ENCODE measurements at regions not wholly inside any gene's neighbourhood (a gene's known extent, or its start where the extent isn't known, plus 50 kb on each side); places are given as distances from the start of the nearest gene placed in this dataset.

GRCh38 chrX:126886997-126887396, 67.5 kb downstream of the PRR32 start:
- in situ Hi-C loops (cut with HindIII; ENCODE audit: low pct_unique_long_range_greater_than_20kb, low sequenced_read_pairs): no loop called here
- no peak for DNase-seq (ENCODE audit: low read depth)

- no peak for DNase-seq (ENCODE audit: low read depth)
- in situ Hi-C loops (cut with HindIII; ENCODE audit: low pct_unique_long_range_greater_than_20kb, low sequenced_read_pairs): no loop called here
Observed at GRCh38 chrX:126900937-126901336, 81.4 kb downstream of the PRR32 start.

- no peak for DNase-seq (ENCODE audit: low read depth)
- in situ Hi-C loops (cut with HindIII; ENCODE audit: low pct_unique_long_range_greater_than_20kb, low sequenced_read_pairs): no loop called here
Observed at GRCh38 chrX:126929071-126929470, 109.5 kb downstream of the PRR32 start.

DNA sequence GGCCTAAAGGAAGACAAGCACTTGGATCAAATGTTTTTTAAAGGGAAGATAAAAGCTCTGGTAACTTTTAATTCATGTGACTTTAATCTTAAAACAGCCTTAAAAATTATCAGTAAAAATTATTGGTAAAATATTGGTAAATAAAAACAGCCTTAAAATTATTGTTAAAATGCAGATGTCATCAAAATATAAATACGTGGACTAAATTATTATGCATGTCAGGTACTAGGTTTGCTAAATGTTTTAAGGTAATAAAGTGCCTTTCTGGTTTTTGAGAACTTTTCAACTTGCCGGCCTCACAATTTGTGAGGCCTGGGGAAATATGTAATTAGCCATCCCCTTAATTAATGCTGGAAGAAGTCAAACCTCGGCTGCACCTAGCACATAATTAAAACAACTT, 147.7 kb downstream of the PRR32 start:
- no peak for DNase-seq (ENCODE audit: low read depth)
- in situ Hi-C loops (cut with HindIII; ENCODE audit: low pct_unique_long_range_greater_than_20kb, low sequenced_read_pairs): no loop called here

DNA sequence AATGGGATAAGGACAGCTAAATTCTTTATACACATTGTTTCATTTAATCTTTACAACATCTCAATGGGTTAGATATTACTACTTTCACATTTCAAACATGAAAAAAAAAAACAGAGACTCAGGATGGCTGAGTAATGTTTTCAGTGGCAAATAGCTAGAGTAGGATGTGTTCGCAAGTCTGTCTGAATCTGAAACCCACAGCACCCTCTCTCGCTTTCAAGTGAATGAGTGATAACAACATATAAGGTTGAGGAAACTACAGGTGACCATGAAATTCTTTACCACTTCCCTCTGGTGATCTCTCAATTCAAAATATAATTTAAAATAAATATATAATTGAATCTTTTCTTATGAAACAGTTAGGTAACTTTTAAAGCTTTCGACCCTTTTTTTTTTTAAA, 162.6 kb downstream of the PRR32 start:
- DNase-seq (ENCODE audit: low read depth): no peak
- in situ Hi-C loops (cut with HindIII; ENCODE audit: low pct_unique_long_range_greater_than_20kb, low sequenced_read_pairs): no loop called here

DNA sequence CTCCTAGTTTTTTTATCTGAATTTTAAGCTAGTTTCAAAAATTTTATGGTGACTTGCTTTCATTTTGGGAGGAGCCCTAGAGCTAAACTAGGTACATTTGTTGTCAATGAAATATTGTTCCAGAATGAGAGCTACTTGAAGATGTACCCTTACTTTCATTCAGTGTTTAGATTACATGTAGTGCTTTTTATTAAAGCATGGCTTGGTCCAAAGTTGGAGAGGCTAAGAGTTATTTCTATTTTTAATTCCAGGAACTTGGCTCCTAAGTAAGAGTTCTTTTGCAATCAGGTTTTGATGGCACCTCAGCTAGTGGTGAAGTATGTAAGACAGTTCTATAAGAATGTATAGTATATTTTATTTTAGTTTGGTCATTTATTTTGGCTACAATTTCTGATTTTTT, 165.5 kb downstream of the PRR32 start:
- in situ Hi-C loops (cut with HindIII; ENCODE audit: low pct_unique_long_range_greater_than_20kb, low sequenced_read_pairs): no loop called here

DNA sequence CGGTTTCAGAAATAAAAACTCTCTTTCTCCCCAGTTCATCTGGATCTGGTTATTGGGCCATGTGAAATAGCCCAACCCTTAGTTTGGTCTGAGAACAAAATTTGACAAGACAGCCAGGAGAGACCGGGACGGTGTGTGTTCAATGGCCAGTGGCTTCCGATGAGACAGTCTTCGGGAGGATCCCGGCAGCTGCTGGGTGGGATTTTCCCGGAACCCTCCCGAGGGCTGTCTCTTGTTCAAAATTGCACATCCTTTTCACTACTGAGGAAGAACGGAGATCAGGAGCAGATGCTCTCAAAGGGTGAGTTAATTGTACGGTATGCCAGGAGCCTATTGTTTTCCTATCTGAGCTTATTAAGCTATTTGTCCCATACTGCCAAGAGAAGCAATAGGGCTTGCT, 166.5 kb downstream of the PRR32 start:
- no peak for DNase-seq (ENCODE audit: low read depth)
- in situ Hi-C loops (cut with HindIII; ENCODE audit: low pct_unique_long_range_greater_than_20kb, low sequenced_read_pairs): no loop called here

More for the DNA sequence above, 165.5 kb downstream of the PRR32 start:
- DNase-seq (ENCODE audit: low read depth): no peak

GRCh38 chrX:126994032-126994600, 174.6 kb downstream of the PRR32 start:
- in situ Hi-C loops (cut with HindIII; ENCODE audit: low pct_unique_long_range_greater_than_20kb, low sequenced_read_pairs): no loop called here
- DNase-seq (ENCODE audit: low read depth): no peak

GRCh38 chrX:127011629-127012028, 192.1 kb downstream of the PRR32 start:
- no peak for DNase-seq (ENCODE audit: low read depth)
- in situ Hi-C loops (cut with HindIII; ENCODE audit: low pct_unique_long_range_greater_than_20kb, low sequenced_read_pairs): no loop called here

- in situ Hi-C loops (cut with HindIII; ENCODE audit: low pct_unique_long_range_greater_than_20kb, low sequenced_read_pairs): no loop called here
- DNase-seq (ENCODE audit: low read depth): no peak
Observed at GRCh38 chrX:127025013-127025412, 205.5 kb downstream of the PRR32 start.

DNA sequence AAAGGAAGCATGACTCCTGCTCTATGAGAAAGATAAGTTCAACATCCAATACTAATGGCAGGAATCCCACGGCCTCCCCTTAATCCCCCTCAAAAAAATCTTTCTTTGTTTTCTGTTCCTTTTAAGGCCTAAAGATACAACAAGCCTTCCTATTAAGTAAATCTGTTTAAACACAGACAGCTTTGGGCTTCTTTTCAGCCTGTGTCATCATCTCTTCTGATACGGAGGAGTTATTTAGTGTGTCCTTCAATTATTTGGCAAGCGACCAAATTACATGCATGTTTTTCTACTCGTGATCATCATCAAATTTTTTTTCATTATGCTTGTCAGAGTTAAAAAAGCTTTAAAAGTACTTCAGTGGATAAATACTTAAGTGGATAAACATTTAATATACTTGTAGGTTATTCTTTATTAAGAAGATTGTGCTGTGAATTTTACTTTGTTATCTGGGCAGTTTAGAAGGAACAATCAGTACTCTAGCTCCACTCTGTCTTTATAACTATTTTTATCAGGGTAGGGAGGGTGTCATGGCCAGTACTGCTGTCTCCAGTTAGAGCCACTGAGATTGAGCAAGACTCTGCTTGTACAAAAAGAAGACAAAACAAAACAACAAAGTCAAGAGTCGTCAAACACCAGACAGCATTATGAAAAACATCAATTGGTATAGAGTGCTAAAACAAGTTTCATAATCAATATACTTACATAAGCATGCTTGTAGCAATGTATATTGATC, 210.7 kb downstream of the PRR32 start:
- no peak for DNase-seq (ENCODE audit: low read depth)

GRCh38 chrX:127037159-127037558, 217.6 kb downstream of the PRR32 start:
- in situ Hi-C loops (cut with HindIII; ENCODE audit: low pct_unique_long_range_greater_than_20kb, low sequenced_read_pairs): no loop called here

More for the DNA sequence above, 210.7 kb downstream of the PRR32 start:
- in situ Hi-C loops (cut with HindIII; ENCODE audit: low pct_unique_long_range_greater_than_20kb, low sequenced_read_pairs): no loop called here

GRCh38 chrX:127038065-127038464, 218.5 kb downstream of the PRR32 start:
- no peak for DNase-seq (ENCODE audit: low read depth)
- in situ Hi-C loops (cut with HindIII; ENCODE audit: low pct_unique_long_range_greater_than_20kb, low sequenced_read_pairs): no loop called here

More at GRCh38 chrX:127037159-127037558, 217.6 kb downstream of the PRR32 start:
- no peak for DNase-seq (ENCODE audit: low read depth)

- in situ Hi-C loops (cut with HindIII; ENCODE audit: low pct_unique_long_range_greater_than_20kb, low sequenced_read_pairs): no loop called here
Observed at GRCh38 chrX:127057891-127058619, 238.5 kb downstream of the PRR32 start.

GRCh38 chrX:127085939-127086338, 266.4 kb downstream of the PRR32 start:
- in situ Hi-C loops (cut with HindIII; ENCODE audit: low pct_unique_long_range_greater_than_20kb, low sequenced_read_pairs): no loop called here
- DNase-seq (ENCODE audit: low read depth): no peak

More at GRCh38 chrX:127057891-127058619, 238.5 kb downstream of the PRR32 start:
- DNase-seq (ENCODE audit: low read depth): no peak

- in situ Hi-C loops (cut with HindIII; ENCODE audit: low pct_unique_long_range_greater_than_20kb, low sequenced_read_pairs): no loop called here
- DNase-seq (ENCODE audit: low read depth): no peak
Observed at GRCh38 chrX:127112726-127113125, 293.2 kb downstream of the PRR32 start.

- in situ Hi-C loops (cut with HindIII; ENCODE audit: low pct_unique_long_range_greater_than_20kb, low sequenced_read_pairs): no loop called here
- no peak for DNase-seq (ENCODE audit: low read depth)
Observed at GRCh38 chrX:127124871-127125270, 305.3 kb downstream of the PRR32 start.

GRCh38 chrX:127128282-127128681, 308.8 kb downstream of the PRR32 start:
- DNase-seq (ENCODE audit: low read depth): no peak
- in situ Hi-C loops (cut with HindIII; ENCODE audit: low pct_unique_long_range_greater_than_20kb, low sequenced_read_pairs): no loop called here

DNA sequence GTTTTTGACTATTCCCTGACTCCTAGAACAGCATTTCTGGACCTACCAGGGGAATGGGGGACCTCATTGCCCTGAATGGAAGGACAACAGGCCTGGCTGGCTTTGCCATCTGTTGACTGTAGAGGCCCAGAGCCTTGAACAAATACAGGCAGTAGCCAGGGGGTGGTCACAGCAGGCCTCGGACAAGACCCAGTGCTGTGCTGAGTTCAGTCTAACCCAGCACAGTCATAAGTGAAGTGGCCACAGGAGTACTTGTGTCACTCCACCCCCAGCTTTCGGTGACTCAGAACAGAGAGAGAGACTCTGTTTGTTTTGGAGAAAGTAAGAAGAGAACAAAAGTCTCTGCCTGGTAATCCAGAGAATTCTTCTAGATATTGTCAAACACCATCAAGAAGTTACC, 310.0 kb downstream of the PRR32 start:
- DNase-seq (ENCODE audit: low read depth): no peak
- in situ Hi-C loops (cut with HindIII; ENCODE audit: low pct_unique_long_range_greater_than_20kb, low sequenced_read_pairs): no loop called here
